Stomach (tissue), 8 donors: ENCODE measurements at regions not wholly inside any gene's neighbourhood (a gene's known extent, or its start where the extent isn't known, plus 50 kb on each side); places are given as distances from the start of the nearest gene placed in this dataset.

Source experiments
- DNase-seq, 2 donors: peaks; one replicate each; pipeline versions ENCODE4 v3.0.0 to v3.0.0-alpha.2; 2013 to 2019
- H3K27ac ChIP-seq, 5 donors: fragments of 200-600 bp in 4 of 5; sonication (generic) in 4 of 5; one replicate each; pipeline ENCODE4 v1.5.1; 2013 to 2019; ENCODE audit warnings: mild to moderate bottlenecking in 1 of 5, moderate library complexity in 1 of 5
- H3K27me3 ChIP-seq, 3 donors: fragments of 200-600 bp; sonication (generic); one replicate each; pipeline ENCODE4 v1.5.1; 2017 to 2019; ENCODE audit warnings: mixed run types in 1 of 3
- H3K36me3 ChIP-seq, 4 donors: fragments of 200-600 bp; sonication (generic); 1 replicate in 3 of 4; 2 replicates in 1 of 4; pipeline ENCODE4 v1.5.1; 2016 to 2019
- H3K4me1 ChIP-seq, 4 donors: fragments of 200-600 bp; sonication (generic); one replicate each; pipeline ENCODE4 v1.5.1; 2016 to 2019
- H3K4me3 ChIP-seq, 4 donors: fragments of 200-600 bp; sonication (generic) in 3 of 4; one replicate each; pipeline ENCODE4 v1.5.1; 2016 to 2019; ENCODE audit warnings: mild to moderate bottlenecking in 1 of 4
- H3K9me3 ChIP-seq, 4 donors: fragments of 200-600 bp; sonication (generic); one replicate each; pipeline ENCODE4 v1.5.1; 2016 to 2019
- CTCF ChIP-seq, 7 experiments: fragments of 450-650 bp in 4 of 7; fragments of 200-600 bp in 3 of 7; sonication (generic) in 3 of 7; IDR thresholded peaks; one replicate each; pipeline ENCODE4 v1.5.1; 2016 to 2019; ENCODE audit warnings: antibody characterized with exemption in 7 of 7, control low read depth in 2 of 7, mild to moderate bottlenecking in 1 of 7
- EP300 ChIP-seq: sonication (generic); formaldehyde crosslinking; IDR thresholded peaks from one replicate; pipeline ENCODE4 v1.6.1; 2017; ENCODE audit warnings: antibody characterized with exemption
- POLR2A ChIP-seq, 4 donors: fragments of 450-650 bp; IDR thresholded peaks; one replicate each; pipeline ENCODE4 v1.6.1; 2016; ENCODE audit warnings: antibody characterized with exemption in 4 of 4, control low read depth in 2 of 4, mild to moderate bottlenecking in 1 of 4, moderate library complexity in 1 of 4
- POLR2AphosphoS5 ChIP-seq, 3 donors: sonication (generic); formaldehyde crosslinking; IDR thresholded peaks; one replicate each; pipeline ENCODE4 v1.6.1; 2016; ENCODE audit warnings: antibody characterized with exemption in 3 of 3
- WGBS, 5 donors: extraction: QIAGEN DNeasy Blood & Tissue Kit in 3 of 5; methylation state at CpG; one replicate each; pipeline versions ENCODE4 v1.1.5 to v1.1.7; 2013 to 2018; 5-methylcytosine and 5-hydroxymethylcytosine counted together
- intact Hi-C: fragments of 100-400 bp; cut with DNase I; formaldehyde crosslinking; loops from one replicate; pipeline ENCODE4 v1.15.1; 2023; ENCODE audit warnings: low total_unique reads
- donor health status: healthy with polysubstance abuse.
- donor health status: Bipolar disorder and iron deficiency.
- donor health status: healthy.

- no peak for DNase-seq
- Histone ChIP-seq H3K27me3 (no peaks in the 10 kb centered on the region), H3K9me3 (no peaks in the 10 kb centered on the region), H3K4me3 (no peak overlapping the region), H3K4me1 (no peaks in the 10 kb centered on the region), H3K36me3 (no peaks in the 10 kb centered on the region), H3K27ac (no peak overlapping the region)
- intact Hi-C loops, result no loop called here
- WGBS, 5 donors, result 64 to 67% (median 66%) methylated on average over 2 of the region's 2 CpGs
- TF ChIP-seq POLR2A (IDR thresholded peaks at IDR 0.05) (no peak), POLR2AphosphoS5 (IDR thresholded peaks at IDR 0.05) (no peak), CTCF (IDR thresholded peaks at IDR 0.05) (no peak), EP300 (no peak)
Observed at GRCh38 chr20:6925744-6926278, 158.3 kb downstream of the BMP2 start.

GRCh38 chr20:6940048-6940447 is 172.6 kb downstream of the BMP2 start:
- Histone ChIP-seq H3K27me3 (no peaks in the 10 kb centered on the region), H3K4me1 (no peaks in the 10 kb centered on the region), H3K9me3 (no peaks in the 10 kb centered on the region), H3K27ac (no peak overlapping the region), H3K36me3 (no peaks in the 10 kb centered on the region), H3K4me3 (no peak overlapping the region)
- intact Hi-C loops, result no loop called here
- TF ChIP-seq POLR2A (IDR thresholded peaks at IDR 0.05) (no peak), EP300 (no peak), POLR2AphosphoS5 (IDR thresholded peaks at IDR 0.05) (no peak), CTCF (IDR thresholded peaks at IDR 0.05) (no peak)
- WGBS, 5 donors, result 46 to 58% (median 53%) methylated on average over 5 of the region's 5 CpGs
- DNase-seq, result peak in 1 of 2 donors; percentile 14

- H3K27ac ChIP-seq, result no peak overlapping the region
- H3K36me3 ChIP-seq, result no peaks in the 10 kb centered on the region
- no peak for DNase-seq
- intact Hi-C loops, result no loop called here
- no peaks in the 10 kb centered on the region for H3K9me3 ChIP-seq
- H3K4me1 ChIP-seq, result no peaks in the 10 kb centered on the region
- no peaks in the 10 kb centered on the region for H3K27me3 ChIP-seq
- no peak overlapping the region for H3K4me3 ChIP-seq
- WGBS, 5 donors, result 22 to 28% (median 26%) methylated on average over 2 of the region's 2 CpGs
- TF ChIP-seq POLR2AphosphoS5 (IDR thresholded peaks at IDR 0.05) (no peak), EP300 (no peak), POLR2A (IDR thresholded peaks at IDR 0.05) (no peak), CTCF (IDR thresholded peaks at IDR 0.05) (no peak)
Observed at GRCh38 chr20:6940876-6941275, 173.4 kb downstream of the BMP2 start.

GRCh38 chr20:6941571-6941970 is 174.1 kb downstream of the BMP2 start:
- intact Hi-C loops, result no loop called here
- no peaks in the 10 kb centered on the region for H3K9me3 ChIP-seq
- no peak overlapping the region for H3K27ac ChIP-seq
- H3K27me3 ChIP-seq, result no peaks in the 10 kb centered on the region
- no peak overlapping the region for H3K4me3 ChIP-seq
- WGBS, 5 donors, result 88 to 99% (median 90%) methylated on average over 2 of the region's 2 CpGs
- H3K4me1 ChIP-seq, result no peaks in the 10 kb centered on the region
- no peak for DNase-seq
- no peaks in the 10 kb centered on the region for H3K36me3 ChIP-seq
- TF ChIP-seq EP300 (no peak), POLR2A (IDR thresholded peaks at IDR 0.05) (no peak), POLR2AphosphoS5 (IDR thresholded peaks at IDR 0.05) (no peak), CTCF (IDR thresholded peaks at IDR 0.05) (no peak)
